Muscle of leg (tissue), 3 donors: ENCODE measurements at regions not wholly inside any gene's neighbourhood (a gene's known extent, or its start where the extent isn't known, plus 50 kb on each side); places are given as distances from the start of the nearest gene placed in this dataset.

ENCODE experiments used
- DNase-seq: peaks from one replicate; pipeline ENCODE4 v3.0.0; 2013
- H3K27ac ChIP-seq: one replicate; pipeline ENCODE4 v1.5.1; 2013; ENCODE audit warnings: mild to moderate bottlenecking, low read length, control low read depth
- H3K27me3 ChIP-seq: one replicate; pipeline ENCODE4 v1.6.1; 2013; ENCODE audit warnings: low read length; ENCODE audit not compliant: control insufficient read depth, insufficient read depth
- H3K36me3 ChIP-seq: one replicate; pipeline ENCODE4 v1.6.1; 2013; ENCODE audit warnings: low read length; ENCODE audit not compliant: control insufficient read depth, insufficient read depth
- H3K4me1 ChIP-seq: one replicate; pipeline ENCODE4 v1.6.1; 2013; ENCODE audit warnings: low read length; ENCODE audit not compliant: control insufficient read depth, insufficient read depth
- H3K4me3 ChIP-seq: one replicate; pipeline ENCODE4 v1.5.1; 2013; ENCODE audit warnings: low read length, control low read depth
- H3K9me3 ChIP-seq: replicated peaks from 2 replicates; pipeline ENCODE4 v1.6.1; 2013; ENCODE audit warnings: low read depth, low read length; ENCODE audit not compliant: control insufficient read depth
- WGBS: methylation state at CpG from one replicate; pipeline ENCODE4 v1.1.5; 2013; ENCODE audit warnings: missing lambda C conversion rate; ENCODE audit not compliant: insufficient coverage; 5-methylcytosine and 5-hydroxymethylcytosine counted together

DNA sequence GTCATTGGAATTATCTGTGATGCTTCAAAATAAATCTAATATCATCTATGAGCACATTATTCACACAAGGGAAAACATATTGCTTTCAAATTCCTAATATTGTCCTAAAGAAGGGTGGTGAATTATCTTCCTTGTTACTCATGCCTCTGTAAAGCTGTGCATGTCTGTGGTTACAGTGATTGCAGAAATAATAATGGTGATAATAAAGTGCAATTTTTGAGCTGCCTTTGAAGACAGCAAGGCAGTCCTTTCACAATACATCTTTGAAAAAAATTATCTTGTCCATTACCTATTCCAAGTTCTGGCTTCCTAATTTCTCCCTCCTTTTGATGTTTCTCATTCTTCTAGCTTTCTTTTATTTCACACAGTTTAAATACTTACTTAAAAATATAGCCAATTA lies 442.1 kb upstream of the EYS start:
- Histone ChIP-seq H3K36me3 (no peaks in the 10 kb centered on the region), H3K27ac (no peak overlapping the region), H3K4me3 (no peak overlapping the region), H3K4me1 (no peaks in the 10 kb centered on the region), H3K27me3 (no peaks in the 10 kb centered on the region), H3K9me3 (peaks cover 8% of the 10 kb centered on the region)
- no peak for DNase-seq

GRCh38 chr6:66145867-66146266 lies 438.8 kb upstream of the EYS start:
- Histone ChIP-seq H3K4me3 (no peak overlapping the region), H3K27me3 (no peaks in the 10 kb centered on the region), H3K27ac (no peak overlapping the region), H3K9me3 (peaks cover 11% of the 10 kb centered on the region), H3K36me3 (no peaks in the 10 kb centered on the region), H3K4me1 (no peaks in the 10 kb centered on the region)
- DNase-seq: no peak
- WGBS: 90% methylated on average over 4 of the region's 8 CpGs

GRCh38 chr6:66134021-66134420 lies 427.0 kb upstream of the EYS start:
- H3K27me3 ChIP-seq: no peaks in the 10 kb centered on the region
- no peak overlapping the region for H3K4me3 ChIP-seq
- DNase-seq: no peak
- H3K4me1 ChIP-seq: no peaks in the 10 kb centered on the region
- no CpG with 5 or more reads among the region's 2 CpGs for WGBS
- H3K9me3 ChIP-seq: peaks cover 12% of the 10 kb centered on the region
- H3K36me3 ChIP-seq: no peaks in the 10 kb centered on the region
- no peak overlapping the region for H3K27ac ChIP-seq

- Histone ChIP-seq H3K36me3 (no peaks in the 10 kb centered on the region), H3K27me3 (no peaks in the 10 kb centered on the region), H3K4me1 (no peaks in the 10 kb centered on the region), H3K4me3 (no peak overlapping the region), H3K9me3 (peaks cover 12% of the 10 kb centered on the region), H3K27ac (no peak overlapping the region)
- DNase-seq: no peak
- WGBS: no CpG with 5 or more reads among the region's 1 CpG
These were observed 421.6 kb upstream of the EYS start for GRCh38 chr6:66128656-66129055.

DNA sequence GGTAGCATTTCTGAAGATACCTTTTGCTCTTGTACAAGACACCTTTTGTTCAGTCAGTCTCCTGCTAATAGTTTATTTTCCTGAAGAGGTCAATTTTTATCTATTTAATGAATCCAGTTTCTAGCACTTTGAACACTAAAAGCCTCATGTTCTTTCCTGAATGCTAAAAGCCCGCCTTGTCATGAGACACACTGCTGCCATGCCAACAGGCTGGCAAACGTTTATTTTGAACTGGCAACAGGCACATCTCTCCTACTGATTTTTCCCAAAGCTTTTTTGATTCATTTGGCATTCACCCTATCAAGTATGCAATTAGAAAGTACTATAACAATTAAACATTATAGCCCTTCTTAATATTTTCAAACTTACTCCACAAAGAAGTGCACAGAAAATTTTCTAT lies 421.2 kb upstream of the EYS start:
- H3K4me1 ChIP-seq: no peaks in the 10 kb centered on the region

DNA sequence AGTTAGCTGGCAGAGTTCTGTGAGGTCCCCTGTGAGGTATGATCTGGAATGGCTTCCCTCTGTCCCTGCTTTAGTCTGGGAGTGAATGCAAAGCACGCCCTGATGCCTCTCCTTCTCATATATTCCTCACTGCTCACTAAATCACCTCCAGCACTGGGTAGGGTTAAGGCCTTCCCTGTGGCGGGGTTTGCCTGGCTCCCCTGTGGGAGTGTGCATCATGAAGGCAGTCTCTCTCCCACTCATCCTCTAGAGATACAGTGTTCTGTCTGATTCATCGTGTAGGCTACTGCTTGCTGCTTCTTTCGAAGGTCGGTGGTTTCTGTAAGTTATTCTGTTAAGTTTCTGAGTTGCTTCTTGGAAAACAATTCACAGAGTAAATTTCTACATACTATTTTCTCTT lies 420.0 kb upstream of the EYS start:
- no peak for DNase-seq
- H3K4me1 ChIP-seq: no peaks in the 10 kb centered on the region
- H3K4me3 ChIP-seq: no peak overlapping the region
- H3K27ac ChIP-seq: no peak overlapping the region
- H3K9me3 ChIP-seq: peaks cover 13% of the 10 kb centered on the region
- no peaks in the 10 kb centered on the region for H3K27me3 ChIP-seq
- no peaks in the 10 kb centered on the region for H3K36me3 ChIP-seq
- WGBS: no CpG with 5 or more reads among the region's 5 CpGs

More for the DNA sequence above, 421.2 kb upstream of the EYS start:
- H3K9me3 ChIP-seq: peaks cover 12% of the 10 kb centered on the region
- no peak overlapping the region for H3K27ac ChIP-seq
- no peak overlapping the region for H3K4me3 ChIP-seq
- 100% methylated on average over 1 of the region's 2 CpGs for WGBS
- no peaks in the 10 kb centered on the region for H3K36me3 ChIP-seq
- no peaks in the 10 kb centered on the region for H3K27me3 ChIP-seq
- DNase-seq: no peak

DNA sequence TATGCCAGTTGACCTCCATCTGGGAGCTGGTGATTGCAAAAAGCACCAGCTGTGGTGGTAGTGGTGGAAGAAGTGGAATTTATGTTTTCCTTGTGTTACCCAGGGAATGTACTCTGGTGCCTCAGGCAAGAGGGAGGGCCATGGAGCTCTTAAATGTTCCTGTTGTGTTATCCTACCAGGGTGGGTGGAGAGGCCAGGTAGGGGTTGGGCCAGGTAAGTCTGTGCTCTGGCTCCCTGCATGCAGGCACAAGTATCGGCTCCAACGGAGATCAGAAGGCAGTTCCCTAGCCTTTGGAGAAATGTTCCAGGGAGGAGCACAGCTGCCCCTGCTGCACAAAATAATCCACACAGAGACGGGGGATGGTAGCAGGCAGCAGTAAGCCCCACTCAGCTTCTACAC lies 419.3 kb upstream of the EYS start:
- no peak overlapping the region for H3K4me3 ChIP-seq
- DNase-seq: no peak
- 89% methylated on average over 3 of the region's 3 CpGs for WGBS

DNA sequence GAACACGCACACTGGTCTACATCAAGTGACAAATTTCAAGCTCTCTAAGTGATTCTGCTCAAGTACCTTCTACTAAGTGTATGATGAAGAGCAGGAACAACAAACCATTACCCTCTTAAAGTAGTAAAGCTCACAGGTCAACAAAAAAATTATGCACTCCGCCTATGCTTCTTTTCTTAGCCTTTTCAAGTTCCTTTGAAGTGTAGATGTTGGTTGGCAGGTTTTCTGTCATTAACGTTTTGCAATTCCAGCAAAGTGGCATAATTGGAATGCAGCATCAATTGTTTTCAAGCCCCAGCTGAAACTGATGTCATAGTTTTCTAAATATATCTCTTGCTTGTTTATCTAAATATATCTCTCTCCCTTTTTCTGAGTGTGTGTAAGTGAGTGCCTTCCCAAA lies 396.9 kb upstream of the EYS start:
- Histone ChIP-seq H3K27me3 (no peaks in the 10 kb centered on the region), H3K36me3 (no peaks in the 10 kb centered on the region), H3K4me3 (no peak overlapping the region), H3K9me3 (peaks cover 2% of the 10 kb centered on the region), H3K27ac (no peak overlapping the region), H3K4me1 (no peaks in the 10 kb centered on the region)
- DNase-seq: peak; percentile 13
- WGBS: no CpG with 5 or more reads among the region's 3 CpGs

More for the DNA sequence above, 419.3 kb upstream of the EYS start:
- H3K27me3 ChIP-seq: no peaks in the 10 kb centered on the region
- no peaks in the 10 kb centered on the region for H3K36me3 ChIP-seq
- no peak overlapping the region for H3K27ac ChIP-seq
- H3K4me1 ChIP-seq: no peaks in the 10 kb centered on the region
- peaks cover 13% of the 10 kb centered on the region for H3K9me3 ChIP-seq

GRCh38 chr6:66103354-66103753 lies 396.3 kb upstream of the EYS start:
- Histone ChIP-seq H3K36me3 (no peaks in the 10 kb centered on the region), H3K4me1 (no peaks in the 10 kb centered on the region), H3K4me3 (no peak overlapping the region), H3K9me3 (peaks cover 2% of the 10 kb centered on the region), H3K27me3 (no peaks in the 10 kb centered on the region), H3K27ac (no peak overlapping the region)
- WGBS: no CpG with 5 or more reads among the region's 1 CpG
- no peak for DNase-seq

- no peak for DNase-seq
- Histone ChIP-seq H3K36me3 (no peaks in the 10 kb centered on the region), H3K4me1 (no peaks in the 10 kb centered on the region), H3K9me3 (no peaks in the 10 kb centered on the region), H3K27me3 (no peaks in the 10 kb centered on the region), H3K4me3 (no peak overlapping the region), H3K27ac (no peak overlapping the region)
- WGBS: 95% methylated on average over 18 of the region's 26 CpGs
These were observed 389.7 kb upstream of the EYS start for GRCh38 chr6:66096679-66097078.

DNA sequence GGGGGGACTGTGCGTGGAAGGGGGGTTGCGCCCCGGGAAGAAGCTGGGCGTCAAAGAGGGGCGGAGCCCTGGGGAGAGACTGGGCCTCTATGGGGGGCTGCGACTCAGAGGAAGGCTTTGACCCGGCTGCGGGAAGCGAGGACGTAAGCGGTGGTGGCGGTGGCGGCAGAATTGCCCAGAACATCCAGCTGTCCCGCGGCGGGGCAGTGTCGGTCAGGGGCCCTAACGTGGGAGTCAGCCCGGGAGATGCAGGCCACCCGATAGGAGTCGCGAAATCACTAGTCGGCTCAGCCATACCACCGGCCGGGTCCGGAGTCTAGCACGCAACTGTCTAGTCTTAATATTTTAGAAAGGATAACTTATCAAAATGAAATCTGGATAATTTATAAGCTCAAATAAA lies 387.6 kb upstream of the EYS start:
- H3K4me1 ChIP-seq: no peaks in the 10 kb centered on the region

More for the DNA sequence above, 387.6 kb upstream of the EYS start:
- Histone ChIP-seq H3K36me3 (no peaks in the 10 kb centered on the region), H3K9me3 (peaks cover 2% of the 10 kb centered on the region), H3K27me3 (no peaks in the 10 kb centered on the region), H3K27ac (no peak overlapping the region), H3K4me3 (no peak overlapping the region)
- 97% methylated on average over 18 of the region's 27 CpGs for WGBS
- no peak for DNase-seq
